Spleen (tissue), 7 donors: ENCODE measurements at regions not wholly inside any gene's neighbourhood (a gene's known extent, or its start where the extent isn't known, plus 50 kb on each side); places are given as distances from the start of the nearest gene placed in this dataset.

Experiments used
- CTCF ChIP-seq, 11 experiments: fragments of 200-600 bp in 7 of 11; fragments of 450-650 bp in 4 of 11; sonication (generic) in 4 of 11; IDR thresholded peaks in 8 of 11; conservative IDR thresholded peaks in 3 of 11; 1 replicate in 7 of 11; 2 replicates in 4 of 11; pipeline versions ENCODE4 v1.4.0 to v1.8.0; 2016 to 2021; ENCODE audit warnings: antibody characterized with exemption in 11 of 11, inconsistent platforms in 4 of 11, mild to moderate bottlenecking in 1 of 11
- POLR2A ChIP-seq, 3 donors: fragments of 450-650 bp; IDR thresholded peaks; one replicate each; pipeline ENCODE4 v1.5.1; 2017; ENCODE audit warnings: antibody characterized with exemption in 3 of 3, mild to moderate bottlenecking in 1 of 3
- POLR2AphosphoS5 ChIP-seq, 3 donors: sonication (generic); formaldehyde crosslinking; IDR thresholded peaks; one replicate each; pipeline ENCODE4 v1.5.1; 2017; ENCODE audit warnings: antibody characterized with exemption in 3 of 3
- donor health status: DM: no; HTN: no; CAD: no; lungs with moderate emphysema.
- donor health status: DM: no; HTN: no; CAD: no.
- donor health status: DM: no; HTN: no; CAD: no.

- TF ChIP-seq CTCF (IDR thresholded peaks at IDR 0.05 in 8 of 11, conservative IDR thresholded peaks at IDR 0.05 in 3 of 11) (no peak), POLR2AphosphoS5 (IDR thresholded peaks at IDR 0.05) (no peak), POLR2A (IDR thresholded peaks at IDR 0.05) (no peak)
Observed at GRCh38 chr6:43896329-43897255, 126.6 kb downstream of the VEGFA start.
